IMR-90 (cell line): ENCODE measurements at regions not wholly inside any gene's neighbourhood (a gene's known extent, or its start where the extent isn't known, plus 50 kb on each side); places are given as distances from the start of the nearest gene placed in this dataset.

Experiments used
- BHLHE40 ChIP-seq: fragments of 150-350 bp; IDR thresholded peaks from 2 replicates; pipeline ENCODE4 v1.6.1; 2016; ENCODE audit warnings: mild to moderate bottlenecking, low read depth, low read length
- CEBPB ChIP-seq: IDR thresholded peaks from 2 replicates; pipeline ENCODE4 v1.6.1; 2012; ENCODE audit warnings: low read depth, low read length, improper control_type of control experiment
- CHD1 ChIP-seq: IDR thresholded peaks from 2 replicates; pipeline ENCODE4 v1.6.1; 2012; ENCODE audit warnings: low read depth, low read length, improper control_type of control experiment
- CTCF ChIP-seq: conservative IDR thresholded peaks from 2 replicates; pipeline ENCODE4 v1.5.1; 2012; ENCODE audit warnings: mild to moderate bottlenecking, low read depth, low read length, improper control_type of control experiment
- FOS ChIP-seq: fragments of 150-350 bp; IDR thresholded peaks from 2 replicates; pipeline ENCODE4 v1.6.1; 2016; ENCODE audit warnings: low read depth, low read length
- MAFK ChIP-seq: IDR thresholded peaks from 2 replicates; pipeline ENCODE4 v1.6.1; 2012; ENCODE audit warnings: low read depth, low read length, improper control_type of control experiment
- MAZ ChIP-seq: IDR thresholded peaks from 2 replicates; pipeline ENCODE4 v1.6.1; 2012; ENCODE audit warnings: low read depth, mild to moderate bottlenecking, low read length, improper control_type of control experiment, moderate library complexity, borderline replicate concordance
- MXI1 ChIP-seq: IDR thresholded peaks from 2 replicates; pipeline ENCODE4 v1.6.1; 2012; ENCODE audit warnings: low read depth, mild to moderate bottlenecking, low read length, moderate library complexity, borderline replicate concordance
- NFE2L2 ChIP-seq: fragments of 150-350 bp; IDR thresholded peaks from 2 replicates; pipeline ENCODE4 v1.6.1; 2016; ENCODE audit warnings: low read depth, mild to moderate bottlenecking, low read length
- POLR2A ChIP-seq: IDR thresholded peaks from 2 replicates; pipeline ENCODE4 v1.6.1; 2012; ENCODE audit warnings: mild to moderate bottlenecking, low read depth, low read length
- RAD21 ChIP-seq: IDR thresholded peaks from 2 replicates; pipeline ENCODE4 v1.6.1; 2012; ENCODE audit warnings: low read length, improper control_type of control experiment
- RFX5 ChIP-seq: IDR thresholded peaks from 2 replicates; pipeline ENCODE4 v1.8.0; 2012; ENCODE audit warnings: low read depth, mild to moderate bottlenecking, low read length, moderate library complexity
- SMC3 ChIP-seq: fragments of 150-350 bp; IDR thresholded peaks from 2 replicates; pipeline ENCODE4 v1.6.1; 2016; ENCODE audit warnings: low read depth, mild to moderate bottlenecking, antibody characterized with exemption, low read length, moderate library complexity
- USF2 ChIP-seq: fragments of 150-350 bp; IDR thresholded peaks from 2 replicates; pipeline ENCODE4 v1.6.1; 2017; ENCODE audit warnings: mild to moderate bottlenecking, antibody characterized with exemption, low read length, low read depth

- TF ChIP-seq POLR2A (no peak), CTCF (no peak), FOS (no peak), RAD21 (no peak), CHD1 (no peak), MAFK (no peak), MAZ (no peak), BHLHE40 (no peak), USF2 (no peak), SMC3 (no peak), CEBPB (no peak), MXI1 (no peak), RFX5 (no peak), NFE2L2 (no peak)
Observed at GRCh38 chr2:122007577-122007976, 252.1 kb downstream of the TSN start.
